ENCODE measurements at regions not wholly inside any gene's neighbourhood (a gene's known extent, or its start where the extent isn't known, plus 50 kb on each side); places are given as distances from the start of the nearest gene placed in this dataset.

DNA sequence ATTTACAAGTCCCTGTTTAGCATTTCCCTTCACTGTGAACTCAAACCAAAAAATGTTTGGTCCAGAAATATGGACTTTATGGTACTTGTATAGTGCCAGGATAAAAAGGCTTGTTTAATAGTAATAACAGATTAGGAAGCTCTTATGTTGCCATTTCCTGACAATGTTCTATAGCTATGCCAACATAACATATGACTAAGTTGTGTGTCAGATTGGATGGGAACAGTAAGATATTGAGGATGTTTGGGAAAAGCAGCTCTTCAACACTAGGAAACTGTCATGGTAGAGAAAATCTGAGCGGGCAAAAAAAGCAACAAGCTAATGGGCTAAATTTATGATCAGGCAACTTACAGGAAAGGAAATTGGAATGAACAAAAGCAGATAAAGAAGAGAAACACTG, 287.1 kb upstream of the ADGRL4 start:
- TF ChIP-seq POLR2AphosphoS5 (IDR thresholded peaks at IDR 0.05; ENCODE audit: borderline replicate concordance, low read depth, low read length) (no peak), EZH2 (IDR thresholded peaks at IDR 0.05) (no peak)

Data from SK-N-MC (cell line).